ENCODE measurements at regions not wholly inside any gene's neighbourhood (a gene's known extent, or its start where the extent isn't known, plus 50 kb on each side); places are given as distances from the start of the nearest gene placed in this dataset.

DNA sequence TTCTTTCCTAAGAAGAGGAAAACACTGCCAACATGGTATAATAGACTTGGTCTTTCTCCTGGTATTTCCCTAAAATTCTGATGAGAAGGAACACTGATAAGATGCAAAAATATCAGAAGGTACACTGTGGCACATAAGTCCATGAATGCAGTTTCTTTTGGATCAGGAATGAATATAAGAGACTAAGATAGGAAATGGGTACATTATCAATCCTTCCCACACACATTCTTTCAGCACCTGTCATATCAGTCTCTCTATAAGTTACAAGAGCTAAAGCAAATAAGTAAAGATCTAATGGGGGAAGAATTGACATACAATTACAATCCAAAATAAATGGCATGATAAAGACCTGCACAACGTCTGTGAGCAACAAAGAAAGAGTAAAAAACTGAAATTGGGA, 1101.0 kb downstream of the ROBO2 start:
- Histone ChIP-seq H2BK5ac (ENCODE audit: insufficient read length, low read length) (no peak overlapping the region), H3K56ac (ENCODE audit: insufficient read length, low read depth, low read length) (no peak overlapping the region), H4K20me1 (ENCODE audit: control insufficient read depth, insufficient read depth, insufficient read length) (no peaks in the 10 kb centered on the region), H2BK15ac (ENCODE audit: low read depth, low read length) (no peak overlapping the region), H3K9me3 (ENCODE audit: control insufficient read depth, low read depth, low read length) (no peaks in the 10 kb centered on the region), H3K27me3 (ENCODE audit: insufficient read depth, low read length) (no peaks in the 10 kb centered on the region), H3T11ph (ENCODE audit: low read length) (no peak overlapping the region), H3K18ac (ENCODE audit: insufficient read length, low read depth, low read length) (no peak overlapping the region), H3K4me1 (ENCODE audit: insufficient read depth, low read length) (no peaks in the 10 kb centered on the region), H3K23me2 (ENCODE audit: insufficient read length, low read depth, low read length, poor library complexity, severe bottlenecking) (no peaks in the 10 kb centered on the region), H4K5ac (ENCODE audit: insufficient read length, low read depth, low read length) (no peak overlapping the region), H2BK20ac (ENCODE audit: low read depth, low read length, poor library complexity, severe bottlenecking) (no peak overlapping the region), H3K9ac (ENCODE audit: extremely low read depth, insufficient read length, low read length) (no peak overlapping the region), H2AK5ac (ENCODE audit: insufficient read length, low read length) (no peak overlapping the region), H3K79me2 (ENCODE audit: insufficient read depth, low read length) (no peaks in the 10 kb centered on the region), H2BK120ac (ENCODE audit: low read depth, low read length, poor library complexity, severe bottlenecking) (no peak overlapping the region), H3K27ac (ENCODE audit: insufficient read length, low read depth, low read length) (no peak overlapping the region), H2BK12ac (ENCODE audit: insufficient read length, low read depth, low read length) (no peak overlapping the region), H2AFZ (ENCODE audit: low read length) (no peak overlapping the region), H4K91ac (ENCODE audit: insufficient read length, low read depth, low read length) (no peak overlapping the region), H3K14ac (ENCODE audit: insufficient read depth, low read length) (no peak overlapping the region), H3K23ac (ENCODE audit: insufficient read length, low read depth, low read length) (no peak overlapping the region), H3K79me1 (ENCODE audit: insufficient read depth, low read depth, low read length, poor library complexity, severe bottlenecking) (no peaks in the 10 kb centered on the region), H3K4ac (ENCODE audit: low read depth, low read length) (no peak overlapping the region), H3K4me2 (ENCODE audit: insufficient read depth, insufficient read length, low read length) (no peak overlapping the region), H4K8ac (replicated peaks; ENCODE audit: insufficient read length, low read depth, low read length) (no peak overlapping the region)
- no CpG with 5 or more reads among the region's 1 CpG for WGBS (ENCODE audit: extremely low coverage, insufficient read length, low lambda C conversion rate)
- no peak overlapping the region for H3K4me3 Mint-ChIP-seq
- no peaks in the 10 kb centered on the region for H3K27me3 Mint-ChIP-seq (ENCODE audit: low read depth)
- peaks cover 0 to 2% of the 10 kb centered on the region in 2 experiments; a peak in 1 of 5 replicates for H3K9me3 Mint-ChIP-seq
- H3K36me3 Mint-ChIP-seq (ENCODE audit: insufficient read depth in 1 of 3, low read depth in 3 of 3), result no peaks in the 10 kb centered on the region; a peak in 1 of 7 replicates
- no peaks in the 10 kb centered on the region for H3K4me1 Mint-ChIP-seq
- DNase-seq, result no peak
- H3K27ac Mint-ChIP-seq, result no peak overlapping the region
- TF ChIP-seq, protein P1, sequence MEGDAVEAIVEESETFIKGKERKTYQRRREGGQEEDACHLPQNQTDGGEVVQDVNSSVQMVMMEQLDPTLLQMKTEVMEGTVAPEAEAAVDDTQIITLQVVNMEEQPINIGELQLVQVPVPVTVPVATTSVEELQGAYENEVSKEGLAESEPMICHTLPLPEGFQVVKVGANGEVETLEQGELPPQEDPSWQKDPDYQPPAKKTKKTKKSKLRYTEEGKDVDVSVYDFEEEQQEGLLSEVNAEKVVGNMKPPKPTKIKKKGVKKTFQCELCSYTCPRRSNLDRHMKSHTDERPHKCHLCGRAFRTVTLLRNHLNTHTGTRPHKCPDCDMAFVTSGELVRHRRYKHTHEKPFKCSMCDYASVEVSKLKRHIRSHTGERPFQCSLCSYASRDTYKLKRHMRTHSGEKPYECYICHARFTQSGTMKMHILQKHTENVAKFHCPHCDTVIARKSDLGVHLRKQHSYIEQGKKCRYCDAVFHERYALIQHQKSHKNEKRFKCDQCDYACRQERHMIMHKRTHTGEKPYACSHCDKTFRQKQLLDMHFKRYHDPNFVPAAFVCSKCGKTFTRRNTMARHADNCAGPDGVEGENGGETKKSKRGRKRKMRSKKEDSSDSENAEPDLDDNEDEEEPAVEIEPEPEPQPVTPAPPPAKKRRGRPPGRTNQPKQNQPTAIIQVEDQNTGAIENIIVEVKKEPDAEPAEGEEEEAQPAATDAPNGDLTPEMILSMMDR (conservative IDR thresholded peaks at IDR 0.05), result no peak
